GM21786 (cell line): ENCODE measurements at regions not wholly inside any gene's neighbourhood (a gene's known extent, or its start where the extent isn't known, plus 50 kb on each side); places are given as distances from the start of the nearest gene placed in this dataset.
"Not testable (repeated sequence)": the region's sequence is repeated elsewhere in the genome, so short reads cannot be mapped to it uniquely, and the experiment has no call there.

Experiments
- ATAC-seq: cut with Tn5 transposase; IDR thresholded peaks from one replicate; pipeline ENCODE4 v1.9.1; 2021; ENCODE audit not compliant: unreplicated experiment

DNA sequence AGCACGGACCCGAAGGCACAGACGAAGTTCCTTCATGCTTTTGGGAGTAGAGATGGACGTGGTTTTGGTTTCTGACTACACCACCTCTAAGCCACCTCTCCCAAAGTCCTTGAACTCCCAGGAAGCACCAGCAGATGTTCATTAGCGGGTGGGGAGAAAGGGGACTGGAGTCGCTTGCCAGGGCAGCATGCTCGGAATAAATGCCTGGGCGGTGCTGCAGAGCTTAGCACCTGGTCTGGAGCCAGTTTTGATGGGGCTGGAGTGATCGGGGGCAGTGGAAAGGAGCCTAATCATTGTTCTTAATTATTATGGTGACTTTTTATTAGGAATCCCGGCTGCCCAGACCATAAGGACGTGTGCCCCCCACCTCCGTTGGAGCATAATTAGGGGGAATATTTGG lies 220.8 kb downstream of the TFCP2L1 start:
- ATAC-seq = no peak

DNA sequence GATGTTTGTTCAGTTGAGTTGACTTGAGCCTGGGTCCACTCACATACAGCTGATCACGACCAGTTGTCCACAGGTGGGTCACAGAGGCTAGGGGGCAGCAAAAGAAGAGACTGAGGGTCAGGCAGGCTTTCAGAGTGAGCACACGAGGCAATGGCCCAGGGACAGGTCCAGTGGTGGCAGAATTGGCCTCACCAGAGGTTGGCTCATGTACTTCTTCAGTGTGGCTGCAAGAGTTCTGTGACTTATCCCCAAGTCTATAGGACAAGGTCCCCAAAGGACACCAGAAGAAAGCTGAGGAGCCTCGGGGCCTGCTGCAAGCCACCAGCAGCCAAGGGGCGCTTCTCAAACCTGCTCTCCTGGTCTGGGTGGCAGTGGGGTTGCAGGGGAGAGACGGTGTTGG lies 219.8 kb downstream of the TFCP2L1 start:
- ATAC-seq = no peak

DNA sequence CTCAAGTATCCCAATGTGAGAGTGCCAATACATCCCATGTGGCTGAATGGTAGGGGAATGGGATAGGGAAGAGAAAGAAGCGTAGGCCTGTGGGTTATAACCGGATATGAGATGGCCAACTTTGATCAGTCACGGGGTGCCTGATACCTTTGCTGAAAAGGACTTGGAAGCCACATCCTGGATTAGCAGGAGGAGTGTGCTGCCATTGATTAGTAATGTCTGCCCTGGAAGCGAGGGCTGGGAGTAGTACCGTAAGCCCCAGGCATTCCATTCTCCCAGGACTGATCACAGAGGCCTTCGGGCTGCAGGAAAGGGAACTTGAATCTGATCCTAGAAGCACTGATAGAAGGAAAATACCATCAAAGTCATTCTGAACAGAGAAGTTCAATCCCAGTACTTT lies 218.5 kb downstream of the TFCP2L1 start:
- ATAC-seq = no peak

DNA sequence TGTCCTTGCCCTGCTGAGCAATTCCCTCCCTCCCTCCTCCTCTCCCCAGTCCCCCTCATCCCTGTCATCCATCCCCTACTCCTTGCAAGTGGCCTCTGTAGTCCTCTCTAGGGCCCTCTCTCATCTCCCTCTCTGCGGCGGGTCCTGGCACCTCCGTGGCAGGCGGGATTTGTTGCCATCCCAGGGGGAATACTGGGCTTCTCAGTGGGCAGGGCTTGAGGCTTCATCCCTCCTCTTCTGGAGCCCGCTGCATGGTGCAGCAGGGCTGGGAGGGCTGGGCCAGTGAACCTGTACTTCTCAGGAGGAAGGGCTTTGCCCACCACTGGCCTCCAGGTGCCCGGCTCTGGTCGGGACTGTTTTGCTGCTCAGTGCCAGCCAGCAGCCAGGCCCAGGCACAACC lies 216.2 kb downstream of the TFCP2L1 start:
- no peak for ATAC-seq

DNA sequence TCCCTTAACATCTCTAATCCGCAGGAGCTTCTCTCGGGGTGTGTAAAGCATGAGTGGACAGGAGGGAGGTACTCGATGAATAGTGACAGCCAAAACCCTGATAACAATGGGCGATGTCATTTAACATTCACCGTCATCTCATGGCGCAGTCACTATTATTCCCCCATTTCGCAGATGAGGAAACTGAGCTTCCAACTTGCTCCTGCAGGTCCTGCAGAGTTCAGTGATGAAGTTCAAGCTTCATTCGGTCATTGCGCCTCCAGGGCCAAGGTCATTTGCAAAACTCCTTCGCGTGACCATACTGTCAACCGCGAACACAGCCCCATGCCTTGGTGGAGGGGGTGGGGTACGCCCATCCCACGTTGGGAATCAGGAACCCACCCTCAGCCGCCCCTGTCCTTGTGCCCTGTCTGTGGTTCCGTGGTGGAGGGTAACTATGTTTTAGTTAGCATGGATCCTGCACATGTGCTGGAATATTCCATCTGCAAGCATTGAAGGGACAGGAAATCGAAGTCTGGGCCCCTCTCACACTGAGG lies 215.5 kb downstream of the TFCP2L1 start:
- no peak for ATAC-seq

DNA sequence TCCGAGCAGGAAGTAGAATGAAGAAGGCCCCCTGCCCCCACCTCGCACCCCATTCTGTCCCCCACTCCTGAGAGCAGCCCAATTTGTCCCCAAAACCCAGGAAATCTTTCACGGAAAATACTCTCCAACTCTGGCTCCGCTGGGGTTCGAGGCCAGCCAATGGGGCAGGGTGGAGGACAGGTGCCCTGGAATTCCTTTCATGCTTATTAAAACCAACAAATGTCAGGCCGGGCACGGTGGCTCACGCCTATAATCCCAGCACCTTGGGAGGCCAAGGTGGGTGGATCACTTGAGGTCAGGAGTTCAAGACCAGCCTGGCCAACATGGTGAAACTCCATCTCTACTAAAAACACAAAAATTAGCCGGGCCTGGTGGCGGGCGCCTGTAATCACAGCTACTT lies 214.9 kb downstream of the TFCP2L1 start:
- ATAC-seq = not testable (repeated sequence)

DNA sequence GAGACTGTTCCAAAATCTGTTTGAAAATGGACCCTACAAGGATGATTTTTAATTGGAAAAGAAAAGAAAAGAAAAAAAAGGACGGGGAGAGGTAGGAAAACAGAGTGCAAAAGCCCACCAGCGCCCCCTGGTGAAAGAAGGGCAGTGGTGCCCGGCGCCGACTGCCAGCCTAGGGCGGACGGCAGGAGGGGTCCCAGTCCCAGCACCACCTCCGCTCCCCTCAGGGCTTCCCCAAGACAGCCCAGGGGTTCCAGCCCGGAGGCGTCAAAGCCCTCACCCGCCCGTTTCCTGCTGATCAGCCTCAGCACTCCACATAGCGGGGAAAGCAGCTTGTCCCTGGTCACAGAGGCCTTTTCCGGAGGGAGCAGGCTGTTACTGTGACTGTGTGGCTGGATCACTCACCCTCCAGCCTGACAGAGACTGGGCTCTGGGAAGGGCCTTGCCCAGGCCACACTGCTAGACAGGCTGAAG lies 213.9 kb downstream of the TFCP2L1 start:
- ATAC-seq = peak; percentile 43

DNA sequence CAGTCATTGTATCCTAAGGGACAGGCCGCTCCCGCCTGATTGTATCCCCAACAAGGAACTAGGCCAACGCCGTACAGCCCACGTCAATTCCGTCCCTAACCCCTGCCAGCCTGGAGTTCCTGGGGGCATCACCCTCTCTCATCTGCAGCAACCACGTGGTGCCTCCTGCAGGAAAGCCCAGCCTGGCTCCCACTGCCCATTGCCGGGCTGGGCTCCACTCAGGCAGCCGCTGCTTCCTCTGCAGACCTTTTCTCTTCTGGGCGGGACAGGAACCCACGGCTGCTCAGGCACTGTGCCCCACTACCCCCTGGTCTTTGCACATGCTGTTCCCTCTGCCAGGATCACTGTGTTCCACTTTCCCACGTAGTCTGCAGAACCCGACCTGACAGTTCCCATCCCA lies 212.2 kb downstream of the TFCP2L1 start:
- no peak for ATAC-seq

DNA sequence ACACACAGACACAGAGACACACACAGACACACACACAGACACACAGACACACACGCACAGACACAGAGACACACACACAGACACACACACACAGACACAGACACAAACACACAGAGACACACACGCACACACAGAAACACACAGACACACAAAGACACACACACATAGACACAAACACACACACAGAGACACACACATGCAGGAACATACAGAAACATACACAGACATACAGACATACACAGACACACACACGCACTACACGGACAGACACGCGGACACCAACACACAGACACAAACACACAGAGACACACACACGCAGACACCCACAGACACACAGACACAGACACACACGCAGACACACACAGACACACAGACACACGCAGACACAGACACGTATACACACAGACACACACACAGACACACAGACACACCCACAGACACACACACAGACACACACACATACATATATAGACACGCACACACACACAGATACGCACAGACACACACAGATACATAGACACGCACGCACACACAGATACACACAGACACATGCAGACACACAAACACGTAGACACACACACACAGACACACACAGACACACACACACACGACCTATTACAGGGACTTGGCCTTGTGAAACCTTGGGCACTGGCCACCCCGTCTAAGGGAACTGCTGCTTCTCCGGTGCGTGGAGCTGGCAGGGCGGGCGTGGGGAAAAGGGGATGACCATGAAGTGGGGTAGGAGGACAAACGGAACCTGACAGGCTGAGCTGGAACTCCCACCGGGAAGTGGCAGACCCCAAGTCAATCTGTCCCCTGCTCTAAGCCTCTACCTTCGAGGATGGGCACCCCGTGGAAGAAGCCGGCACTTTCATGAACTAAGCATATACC lies 211.4 kb downstream of the TFCP2L1 start:
- no peak for ATAC-seq

DNA sequence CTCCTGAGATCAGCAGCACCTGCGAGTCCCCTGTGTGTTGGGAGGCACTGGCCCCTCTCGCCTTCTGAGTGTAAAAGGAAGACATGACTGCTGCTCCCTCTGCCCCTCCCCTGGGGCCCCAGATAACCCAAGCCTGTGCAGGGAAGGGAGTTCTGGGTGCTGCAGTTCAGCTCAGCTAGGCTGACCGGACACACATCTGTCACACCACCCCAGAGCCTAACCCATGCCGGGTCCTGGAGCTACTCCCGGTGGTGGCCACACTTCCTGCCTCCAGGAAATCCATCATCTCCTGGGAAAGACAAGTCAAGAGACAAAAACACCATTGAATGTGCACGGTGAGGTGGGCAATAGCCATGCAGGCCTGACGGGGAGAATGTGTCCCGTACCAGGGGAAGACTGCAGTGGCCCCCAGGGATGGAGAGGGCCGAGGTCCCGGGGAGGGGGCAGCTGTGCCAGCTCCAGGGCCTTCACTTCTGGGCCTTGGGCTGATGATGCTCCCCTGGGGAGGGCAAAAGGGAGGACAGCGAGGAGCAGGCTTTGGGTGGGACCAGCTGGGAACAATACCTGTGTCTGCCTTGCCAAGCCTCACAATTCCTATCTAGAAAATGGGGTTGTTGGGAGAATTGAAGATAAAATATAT lies 210.6 kb downstream of the TFCP2L1 start:
- no peak for ATAC-seq

DNA sequence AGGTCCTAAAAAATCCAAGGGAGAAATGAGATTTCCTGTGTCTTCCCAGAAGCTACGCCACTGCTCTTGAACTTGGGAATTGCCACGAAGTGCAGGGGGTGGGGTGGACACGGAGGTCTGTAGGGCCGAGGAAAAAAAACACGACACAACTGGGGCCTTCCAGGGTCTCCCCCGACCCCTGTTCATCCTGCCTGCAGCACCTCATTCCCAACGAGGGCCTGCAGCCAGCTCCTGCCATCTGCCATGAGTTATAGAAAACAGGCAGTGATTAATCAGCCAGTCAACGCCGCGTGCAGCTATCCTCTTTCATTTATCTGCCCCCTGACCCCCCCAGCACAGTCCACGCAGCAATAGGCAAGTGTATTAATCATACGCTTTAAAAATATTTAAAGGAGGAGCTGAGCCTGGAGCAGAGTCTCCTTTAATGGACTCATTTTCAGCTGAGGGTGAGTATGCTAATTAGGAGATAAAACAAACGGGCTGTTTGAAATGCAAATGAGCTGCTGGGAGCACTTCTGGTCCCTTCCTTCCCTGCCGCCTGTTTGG lies 209.9 kb downstream of the TFCP2L1 start:
- no peak for ATAC-seq

DNA sequence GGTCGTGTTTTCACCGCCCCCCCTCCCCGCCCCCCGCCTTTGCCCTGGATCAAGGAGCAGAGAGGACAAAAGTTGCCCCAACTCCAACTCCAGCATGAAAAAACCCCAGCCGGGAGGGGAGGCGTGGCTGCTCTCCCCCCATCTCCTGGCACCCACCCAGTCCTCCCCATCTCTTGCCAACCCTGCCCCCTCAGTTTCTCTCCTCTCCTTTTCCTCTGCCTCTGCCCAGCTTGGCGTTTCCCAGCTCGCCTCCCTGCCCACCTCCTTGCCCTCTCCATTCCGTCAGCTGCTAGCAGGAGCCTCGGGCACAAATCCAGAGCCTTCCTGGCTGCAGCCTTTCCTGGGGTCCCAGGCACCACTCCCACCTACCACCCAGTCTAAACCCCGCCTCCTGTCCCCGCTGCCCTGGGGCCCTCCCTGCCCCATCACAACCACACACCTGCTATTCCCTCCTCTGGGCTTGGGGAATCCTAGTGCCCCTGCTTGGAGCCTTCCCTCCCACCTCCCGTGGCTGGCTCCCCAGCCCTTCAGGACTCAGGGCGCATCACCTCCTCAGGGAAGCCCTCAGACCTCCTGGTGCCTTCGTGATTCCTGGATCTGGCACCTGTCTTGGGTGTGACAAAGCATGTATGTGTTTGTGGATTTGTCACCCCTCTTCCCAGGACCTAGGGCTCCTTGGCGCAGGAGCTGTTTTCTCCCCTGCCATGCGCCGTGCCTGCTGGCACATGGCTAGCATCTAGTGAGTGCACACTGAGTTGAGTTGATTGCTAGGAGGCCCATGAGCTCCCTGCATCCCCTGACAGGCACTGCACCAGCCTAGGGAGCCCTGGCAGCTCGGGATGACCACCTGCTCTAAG lies 209.1 kb downstream of the TFCP2L1 start:
- no peak for ATAC-seq

DNA sequence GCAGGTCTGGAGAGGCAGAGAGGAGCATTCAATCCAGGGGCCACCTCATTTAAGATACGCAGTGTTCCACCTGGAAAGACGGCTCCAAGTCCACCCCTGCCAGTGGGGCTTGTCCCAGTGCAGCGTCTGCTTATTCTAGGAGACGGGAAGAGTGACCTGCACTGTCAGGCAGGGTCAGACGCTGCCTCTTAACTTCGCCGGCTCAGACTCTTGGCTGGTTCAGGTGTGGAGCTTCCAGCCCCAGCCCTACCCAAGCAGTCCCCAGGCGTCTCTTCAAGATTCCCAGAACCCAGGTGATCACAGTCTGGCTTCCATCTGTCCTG lies 208.5 kb downstream of the TFCP2L1 start:
- ATAC-seq = no peak

DNA sequence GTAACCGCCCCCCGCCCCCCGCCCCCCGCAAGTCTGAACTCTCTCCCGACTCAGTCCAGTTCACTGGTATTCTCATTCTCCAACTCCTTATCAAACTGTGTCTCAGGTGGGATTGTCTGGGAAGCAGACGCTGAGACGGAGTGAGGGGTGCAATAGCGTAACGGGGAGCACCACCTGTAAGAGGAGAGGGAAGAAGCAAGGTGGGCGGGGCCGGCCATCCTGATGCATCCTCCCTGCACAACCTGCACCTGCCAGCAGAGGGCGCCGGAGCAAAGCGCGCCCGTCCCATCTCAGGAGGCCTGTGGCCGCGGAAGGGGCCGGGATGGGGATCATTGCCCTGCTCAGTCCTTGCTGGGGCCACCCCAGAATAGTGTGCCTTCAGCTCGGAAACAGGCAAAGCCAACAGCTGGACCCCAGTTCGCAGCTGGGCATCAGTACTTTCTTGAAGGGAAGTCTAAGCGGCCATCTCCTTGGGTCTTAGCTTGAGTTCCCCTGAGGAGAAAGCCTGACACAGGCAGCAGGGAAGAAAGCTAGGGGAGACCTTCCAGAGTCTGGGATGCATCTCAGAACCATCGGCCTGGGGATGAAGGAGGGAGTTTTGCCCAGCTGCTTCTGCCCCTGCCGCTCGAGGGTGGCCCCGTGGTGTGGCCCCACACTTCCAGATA lies 208.0 kb downstream of the TFCP2L1 start:
- no peak for ATAC-seq

DNA sequence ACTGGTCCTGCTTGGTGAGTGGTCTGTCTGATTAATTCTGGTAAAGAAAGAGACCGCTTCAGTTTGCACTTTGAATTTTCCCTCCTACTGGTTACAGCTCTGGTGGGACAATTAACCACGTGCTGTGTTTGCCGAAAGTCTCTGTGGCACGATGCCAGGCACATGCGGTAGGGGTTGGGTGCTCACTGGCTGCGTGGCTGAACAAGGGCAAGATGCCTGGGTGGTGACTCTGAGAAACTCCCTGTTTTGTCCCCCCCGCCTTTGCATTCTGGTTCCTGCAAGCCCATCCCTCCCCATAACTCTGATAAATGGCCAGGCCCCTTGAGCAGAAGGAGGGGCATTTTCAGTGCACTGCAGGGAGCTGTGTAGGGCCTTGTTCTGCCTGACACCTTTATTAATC lies 206.1 kb downstream of the TFCP2L1 start:
- ATAC-seq = no peak

DNA sequence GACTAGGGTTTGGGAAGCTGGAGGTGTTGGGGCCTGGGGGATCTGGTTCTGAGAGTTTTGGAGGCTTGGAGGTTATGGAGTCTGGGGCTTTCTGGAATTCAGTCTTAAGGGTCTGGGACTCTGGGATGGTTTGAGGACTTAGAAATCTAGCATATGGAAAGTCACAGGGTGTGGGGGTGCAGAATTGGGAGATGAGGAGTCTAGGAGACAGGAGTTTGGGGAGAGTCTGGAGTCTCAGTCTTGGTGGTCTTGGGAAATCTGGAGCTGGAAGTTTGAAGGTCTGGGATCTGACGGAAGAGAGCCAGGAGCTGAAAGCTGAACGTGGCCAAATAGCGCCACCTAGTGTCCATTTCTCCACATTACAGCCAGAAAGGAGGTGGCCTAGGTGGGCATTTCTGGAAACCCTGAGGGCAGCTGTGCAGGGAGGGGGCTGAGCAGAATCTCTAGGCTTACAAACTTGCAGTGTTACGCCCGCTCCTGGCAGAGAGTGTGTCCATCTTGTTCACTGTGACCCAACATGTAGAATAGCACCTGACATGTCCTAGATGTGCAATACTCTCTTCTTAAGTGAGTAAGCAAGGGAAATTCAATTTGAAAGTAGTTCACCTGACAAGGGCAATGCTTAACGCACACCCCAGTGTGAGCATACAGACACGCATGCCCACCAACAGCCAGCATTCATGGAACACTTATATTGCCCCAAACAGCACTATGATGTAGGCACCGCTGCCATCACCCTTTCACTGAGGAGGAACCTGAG lies 204.8 kb downstream of the TFCP2L1 start:
- no peak for ATAC-seq

DNA sequence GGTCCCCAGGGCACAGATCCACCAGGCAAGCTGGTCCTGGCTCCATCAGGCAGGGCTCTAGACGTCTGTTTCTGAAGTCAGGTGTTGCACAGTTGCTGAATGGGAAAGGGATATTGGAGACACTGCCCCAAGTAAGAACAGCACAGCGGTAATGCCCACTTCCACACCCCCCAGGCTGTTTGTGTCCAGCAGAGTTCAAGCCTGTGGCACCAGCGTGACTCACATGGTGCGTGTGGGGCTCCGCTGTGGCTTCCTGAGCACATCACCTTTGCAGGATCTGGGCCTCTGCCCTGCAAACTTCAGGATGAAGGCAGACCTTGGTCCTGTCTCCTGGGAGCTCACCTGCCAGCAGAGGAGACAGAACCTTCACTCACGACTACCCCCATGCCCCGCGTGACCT lies 203.3 kb downstream of the TFCP2L1 start:
- ATAC-seq = no peak

DNA sequence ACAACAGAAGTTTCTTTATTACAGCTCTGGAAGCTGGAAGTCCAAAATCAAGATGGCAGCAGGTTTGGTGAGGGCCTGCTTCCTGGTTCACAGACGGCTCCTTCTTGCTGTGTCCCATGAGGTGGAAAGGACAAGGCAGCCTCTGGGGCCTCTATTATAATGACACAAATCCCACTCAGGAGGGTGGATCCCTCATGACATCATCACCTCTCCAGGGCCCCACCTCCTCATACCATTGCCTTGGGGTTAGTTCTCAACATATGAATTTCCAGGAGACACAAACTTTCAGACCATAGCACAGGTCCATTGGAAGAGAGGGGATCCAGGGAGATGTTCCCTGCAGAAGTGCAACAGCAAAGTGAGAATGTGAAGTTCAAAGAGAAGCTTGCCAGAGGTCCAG lies 202.8 kb downstream of the TFCP2L1 start:
- ATAC-seq = no peak

DNA sequence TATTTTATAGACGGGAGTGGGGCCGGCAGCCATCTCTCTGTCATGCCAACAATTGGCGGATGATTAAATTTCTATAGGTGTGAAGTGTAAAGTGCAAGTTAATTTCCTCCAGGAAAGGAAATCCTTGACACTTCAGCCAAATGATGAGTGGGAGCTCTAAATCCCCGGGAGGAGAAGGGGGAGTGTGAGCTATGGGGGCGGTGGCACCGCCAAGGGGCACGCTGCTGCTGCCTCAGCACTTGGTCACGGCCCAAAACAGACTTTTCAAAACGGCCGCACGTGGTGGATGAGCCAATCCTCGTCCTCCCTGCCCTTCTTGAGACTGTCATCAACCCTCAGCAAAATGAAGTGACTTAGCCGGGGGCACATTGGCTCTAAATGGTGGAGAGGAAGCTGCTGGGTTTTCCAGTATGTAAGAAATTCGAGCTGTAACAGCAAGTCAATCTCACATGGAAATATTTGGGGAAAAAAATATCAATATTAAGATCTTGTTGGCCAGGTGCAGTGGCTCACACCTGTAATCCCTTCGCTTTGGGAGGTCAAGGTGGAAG lies 200.8 kb downstream of the TFCP2L1 start:
- ATAC-seq = no peak

DNA sequence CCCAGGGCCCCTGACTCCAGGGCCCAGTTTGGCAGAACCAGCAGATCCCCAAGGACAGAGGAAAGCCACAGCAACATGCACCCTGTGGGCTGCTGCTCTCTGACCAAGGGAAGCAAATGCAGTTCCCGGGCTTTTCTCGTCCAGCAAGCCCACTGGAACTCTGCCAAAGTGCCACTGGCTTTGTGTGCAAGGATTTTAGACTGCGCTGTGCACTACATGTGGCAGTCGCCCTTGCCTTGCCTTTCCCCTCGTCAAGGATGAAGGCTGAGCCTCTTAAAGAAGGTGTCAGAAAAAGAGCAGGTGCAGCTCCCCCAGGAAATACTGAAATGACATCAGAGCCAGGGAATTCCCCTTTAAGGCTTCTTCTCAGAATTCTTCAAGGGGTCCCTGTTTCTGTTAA lies 199.2 kb downstream of the TFCP2L1 start:
- no peak for ATAC-seq
